ENCODE measurements at regions not wholly inside any gene's neighbourhood (a gene's known extent, or its start where the extent isn't known, plus 50 kb on each side); places are given as distances from the start of the nearest gene placed in this dataset.

DNA sequence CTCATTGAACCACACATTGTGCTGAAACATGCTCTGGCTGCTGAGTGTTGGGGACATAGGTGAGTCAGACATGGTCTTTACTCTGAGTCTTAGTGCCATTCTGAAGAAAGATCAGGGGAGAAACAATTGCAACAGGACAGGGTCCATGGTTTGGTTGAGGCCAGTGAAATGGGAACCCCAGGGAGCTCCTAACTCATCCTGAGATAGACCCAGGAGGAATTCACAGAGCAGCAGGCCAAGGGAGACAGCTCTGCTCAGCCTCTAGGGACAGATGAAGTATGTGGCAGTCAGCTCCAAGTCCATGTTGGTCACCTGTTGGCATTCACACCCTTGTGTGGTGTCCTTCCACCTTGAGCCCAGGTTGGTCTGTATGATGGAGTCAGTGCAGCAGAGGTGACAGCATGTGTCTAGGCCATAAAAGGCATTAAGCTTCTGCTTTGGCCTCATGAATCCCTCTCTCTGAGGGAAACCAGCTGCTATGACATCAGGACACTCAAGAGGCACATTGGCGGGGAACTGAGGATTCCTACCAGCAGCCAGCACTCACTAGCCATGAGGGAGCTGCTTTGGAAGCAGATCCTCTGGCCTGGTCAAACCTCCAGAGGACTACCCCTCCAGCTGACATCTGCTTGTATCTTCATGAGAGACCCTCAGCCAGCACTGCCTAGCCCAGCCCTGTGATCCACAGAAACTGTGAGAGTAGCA, 50.3 kb upstream of the MYEOV start:
- Histone ChIP-seq H3K4me3 (no peak overlapping the region), H3K27me3 (no peaks in the 10 kb centered on the region), H3K27ac (no peak overlapping the region), H3K9me3 (no peaks in the 10 kb centered on the region), H3K36me3 (no peaks in the 10 kb centered on the region), H3K4me1 (no peaks in the 10 kb centered on the region)
- TF ChIP-seq CTCF (IDR thresholded peaks at IDR 0.05) = no peak
- DNase-seq = no peak
- intact Hi-C loops (cut with DNase I) = no loop called here
- no peak for ATAC-seq

Measured in upper lobe of right lung (tissue), 1 donor.